Aorta (tissue), 5 donors: ENCODE measurements at regions not wholly inside any gene's neighbourhood (a gene's known extent, or its start where the extent isn't known, plus 50 kb on each side); places are given as distances from the start of the nearest gene placed in this dataset.
A peak's percentile ranks its signal among the peaks of the same experiment; 100 is the strongest.
"Not testable (repeated sequence)": the region's sequence is repeated elsewhere in the genome, so short reads cannot be mapped to it uniquely, and the experiment has no call there.

ENCODE experiments used
- ATAC-seq: fragments of 200-7000 bp; cut with Tn5 transposase; one replicate; pipeline ENCODE4 v1.9.1; 2022; ENCODE audit warnings: moderate library complexity; ENCODE audit not compliant: low FRiP score
- DNase-seq, 2 donors: peaks; one replicate each; pipeline ENCODE4 v3.0.0-alpha.2; 2020
- H3K27ac ChIP-seq, 2 donors: one replicate each; pipeline ENCODE4 v1.5.1; 2013; ENCODE audit warnings: low read length in 2 of 2, mild to moderate bottlenecking in 2 of 2, moderate library complexity in 2 of 2, control low read depth in 1 of 2, inconsistent platforms in 1 of 2, low read depth in 1 of 2
- H3K27me3 ChIP-seq, 2 donors: one replicate each; pipeline ENCODE4 v1.6.1; 2013; ENCODE audit warnings: control low read depth in 1 of 2, low read length in 1 of 2, mild to moderate bottlenecking in 1 of 2, moderate library complexity in 1 of 2; ENCODE audit not compliant: insufficient read depth in 2 of 2, control insufficient read depth in 1 of 2
- H3K36me3 ChIP-seq, 2 donors: one replicate each; pipeline ENCODE4 v1.6.1; 2013; ENCODE audit warnings: control low read depth in 1 of 2, low read length in 1 of 2, mild to moderate bottlenecking in 1 of 2; ENCODE audit not compliant: insufficient read depth in 2 of 2, control insufficient read depth in 1 of 2
- H3K4me1 ChIP-seq, 2 donors: one replicate each; pipeline ENCODE4 v1.6.1; 2013; ENCODE audit warnings: low read length in 2 of 2, control low read depth in 1 of 2, mild to moderate bottlenecking in 1 of 2, moderate library complexity in 1 of 2; ENCODE audit not compliant: insufficient read depth in 2 of 2, control insufficient read depth in 1 of 2
- H3K4me3 ChIP-seq, 2 donors: one replicate each; pipeline ENCODE4 v1.5.1; 2013; ENCODE audit warnings: low read length in 2 of 2, control low read depth in 1 of 2, mild to moderate bottlenecking in 1 of 2
- H3K9me3 ChIP-seq: one replicate; pipeline ENCODE4 v1.6.1; 2013; ENCODE audit warnings: mild to moderate bottlenecking, low read length; ENCODE audit not compliant: control insufficient read depth
- WGBS, 2 donors: extraction: QIAGEN DNeasy Blood & Tissue Kit; methylation state at CpG; one replicate each; pipeline ENCODE4 v1.1.7; 2013; 5-methylcytosine and 5-hydroxymethylcytosine counted together
- intact Hi-C, 2 donors: fragments of 100-400 bp; cut with DNase I; formaldehyde crosslinking; loops; one replicate each; pipeline versions ENCODE4 v1.14.2 to v1.15.0; 2022
- donor health status: healthy with polysubstance abuse.
- donor health status: Bipolar disorder and iron deficiency.
- donor health status: DM: no; HTN: no; CAD: no.
- donor health status: DM: no; HTN: no; CAD: no.
- donor health status: DM: yes; HTN: yes; CAD: no.

- Histone ChIP-seq H3K27me3 (no peaks in the 10 kb centered on the region), H3K36me3 (no peaks in the 10 kb centered on the region), H3K4me3 (no peak overlapping the region), H3K27ac (no peak overlapping the region), H3K9me3 (no peaks in the 10 kb centered on the region), H3K4me1 (no peaks in the 10 kb centered on the region)
- ATAC-seq (no peak), DNase-seq (no peak)
- intact Hi-C loops = loop anchor here (2.0 to 10.0 kb wide), 4 partner anchors 73 to 463 kb away; partner anchors contain the start of gene PAPPA (in 2 of the 2)
- WGBS, 2 donors = 89 to 93% methylated on average over 3 of the region's 3 CpGs
These were observed 461.9 kb upstream of the PAPPA start for GRCh38 chr9:115691693-115692092.

GRCh38 chr9:115692868-115693267 lies 460.7 kb upstream of the PAPPA start:
- 85 to 93% methylated on average over 2 of the region's 2 CpGs for WGBS, 2 donors

GRCh38 chr9:115694014-115694413 lies 459.6 kb upstream of the PAPPA start:
- ATAC-seq = peak; percentile 37
- H3K4me1 ChIP-seq = no peaks in the 10 kb centered on the region
- WGBS, 2 donors = 35 to 36% methylated on average over 2 of the region's 2 CpGs

More at GRCh38 chr9:115692868-115693267, 460.7 kb upstream of the PAPPA start:
- ATAC-seq, H3K4me1 ChIP-seq, DNase-seq, H3K9me3 ChIP-seq, H3K27me3 ChIP-seq, H3K36me3 ChIP-seq, H3K27ac ChIP-seq, H3K4me3 ChIP-seq: not testable (repeated sequence)
- intact Hi-C loops = loop anchor here (2.0 to 10.0 kb wide), 4 partner anchors 72 to 462 kb away; partner anchors contain the start of gene PAPPA (in 2 of the 2)

GRCh38 chr9:115694991-115695390 lies 458.6 kb upstream of the PAPPA start:
- Histone ChIP-seq H3K27ac (no peak overlapping the region), H3K27me3 (no peaks in the 10 kb centered on the region), H3K36me3 (no peaks in the 10 kb centered on the region), H3K9me3 (no peaks in the 10 kb centered on the region), H3K4me1 (no peaks in the 10 kb centered on the region), H3K4me3 (no peak overlapping the region)
- DNase-seq (no peak), ATAC-seq (no peak)
- intact Hi-C loops = loop anchor here (5.0 to 10.0 kb wide), 3 partner anchors 70 to 460 kb away; partner anchors contain the start of gene PAPPA (in 2 of the 2)

More at GRCh38 chr9:115694014-115694413, 459.6 kb upstream of the PAPPA start:
- intact Hi-C loops = loop anchor here (5.0 to 10.0 kb wide), 3 partner anchors 71 to 461 kb away; partner anchors contain the start of gene PAPPA (in 2 of the 2)
- Histone ChIP-seq H3K36me3 (no peaks in the 10 kb centered on the region), H3K4me3 (no peak overlapping the region), H3K27ac (no peak overlapping the region), H3K27me3 (no peaks in the 10 kb centered on the region), H3K9me3 (no peaks in the 10 kb centered on the region)
- no peak for DNase-seq

DNA sequence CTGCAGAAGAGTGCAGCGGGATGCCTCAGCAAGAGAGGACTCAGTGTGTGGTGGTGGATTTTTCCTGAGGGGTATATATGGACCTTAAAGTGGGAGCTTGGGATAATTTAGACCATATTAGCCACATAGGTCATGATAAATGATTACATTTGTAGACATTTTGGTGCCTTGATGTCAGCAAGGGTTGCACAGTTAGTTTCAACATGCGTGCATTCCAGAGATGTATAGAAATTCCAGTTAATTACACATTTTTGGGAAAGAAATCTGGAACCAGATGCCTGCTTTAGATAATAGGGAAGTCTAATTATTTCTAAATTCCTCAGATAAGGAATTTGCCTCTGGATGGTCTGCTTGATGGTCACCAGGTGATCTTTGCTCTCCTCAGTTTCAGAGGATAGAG lies 440.6 kb upstream of the PAPPA start:
- Histone ChIP-seq H3K27ac (no peak overlapping the region), H3K4me1 (no peaks in the 10 kb centered on the region)

DNA sequence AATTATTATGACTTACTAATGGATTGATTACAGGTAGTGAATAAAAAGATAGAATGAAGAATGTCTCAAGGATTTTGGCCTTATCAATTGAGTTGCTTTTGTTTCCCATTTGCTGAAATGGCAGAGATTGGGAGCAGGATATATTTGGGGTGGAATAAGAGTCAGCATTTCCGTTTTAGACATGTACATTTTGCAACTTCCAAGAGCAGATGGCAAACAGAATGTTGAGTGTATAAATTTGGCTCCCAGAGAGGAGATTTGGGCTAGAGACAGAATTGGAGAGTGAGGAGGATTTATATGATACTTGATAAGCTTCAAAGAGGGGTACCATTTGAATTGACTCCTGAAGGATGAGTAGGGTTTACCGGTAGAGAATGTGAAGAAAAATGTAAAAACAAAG lies 437.9 kb upstream of the PAPPA start:
- DNase-seq (no peak), ATAC-seq (no peak)
- no peak overlapping the region for H3K27ac ChIP-seq
- H3K4me3 ChIP-seq = no peak overlapping the region
- H3K36me3 ChIP-seq = no peaks in the 10 kb centered on the region
- no peaks in the 10 kb centered on the region for H3K9me3 ChIP-seq
- H3K27me3 ChIP-seq = no peaks in the 10 kb centered on the region
- intact Hi-C loops = no loop called here
- H3K4me1 ChIP-seq = no peaks in the 10 kb centered on the region
- 84 to 87% methylated on average over 2 of the region's 2 CpGs for WGBS, 2 donors

More for the DNA sequence above, 440.6 kb upstream of the PAPPA start:
- intact Hi-C loops = no loop called here
- Histone ChIP-seq H3K4me3 (no peak overlapping the region), H3K36me3 (no peaks in the 10 kb centered on the region), H3K9me3 (no peaks in the 10 kb centered on the region), H3K27me3 (no peaks in the 10 kb centered on the region)
- DNase-seq (no peak), ATAC-seq (no peak)
- WGBS, 2 donors = 97 to 98% methylated on average over 2 of the region's 2 CpGs

DNA sequence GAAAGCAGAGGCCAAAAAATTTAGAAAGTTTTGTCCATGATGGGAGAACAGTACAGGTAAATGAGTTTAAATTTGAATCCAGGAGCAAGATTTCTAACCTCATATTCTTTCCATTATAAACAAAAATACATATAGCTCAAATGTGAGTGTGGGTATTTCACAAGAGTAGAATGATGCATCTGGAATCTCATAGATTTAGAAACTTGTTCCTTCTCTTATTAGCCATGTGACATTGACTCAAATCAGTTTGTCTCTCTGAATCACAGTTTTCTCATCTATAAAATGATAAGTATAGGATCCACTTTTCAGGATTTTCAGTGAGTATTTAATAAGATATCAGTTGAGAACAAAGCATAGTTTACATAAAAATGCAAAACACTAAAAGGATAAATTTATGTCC lies 436.3 kb upstream of the PAPPA start:
- no peak for ATAC-seq
- H3K9me3 ChIP-seq = no peaks in the 10 kb centered on the region
- H3K27ac ChIP-seq = no peak overlapping the region
- no peaks in the 10 kb centered on the region for H3K36me3 ChIP-seq
- H3K4me3 ChIP-seq = no peak overlapping the region
- DNase-seq = no peak
- intact Hi-C loops = no loop called here
- H3K27me3 ChIP-seq = no peaks in the 10 kb centered on the region
- H3K4me1 ChIP-seq = no peaks in the 10 kb centered on the region

GRCh38 chr9:115717711-115718173 lies 435.8 kb upstream of the PAPPA start:
- WGBS, 2 donors = 74 to 87% methylated on average over 1 of the region's 1 CpG

DNA sequence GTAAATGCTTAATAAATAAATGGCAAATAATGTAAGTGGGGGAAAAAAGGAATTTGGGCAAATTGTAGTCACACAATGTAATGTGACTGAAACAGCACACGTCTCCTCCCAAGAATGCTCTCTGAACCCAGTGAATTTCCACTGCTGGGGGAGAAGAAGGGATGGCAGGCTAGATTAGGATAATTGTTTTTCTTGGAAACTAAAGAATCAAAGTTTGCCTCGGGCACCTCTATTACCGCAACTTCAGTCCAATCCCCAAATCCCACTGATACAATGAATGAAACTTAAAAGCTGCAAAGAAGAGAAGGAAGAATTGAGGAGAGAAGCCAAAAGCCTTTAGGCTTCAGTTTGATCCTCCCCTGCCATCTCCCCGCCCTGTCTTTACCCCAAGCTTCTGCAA lies 423.2 kb upstream of the PAPPA start:
- no peak for ATAC-seq
- 58 to 62% methylated on average over 4 of the region's 4 CpGs for WGBS, 2 donors
- intact Hi-C loops = no loop called here

More at GRCh38 chr9:115717711-115718173, 435.8 kb upstream of the PAPPA start:
- no peaks in the 10 kb centered on the region for H3K36me3 ChIP-seq
- ATAC-seq (no peak), DNase-seq (no peak)
- H3K9me3 ChIP-seq = no peaks in the 10 kb centered on the region
- H3K27ac ChIP-seq = no peak overlapping the region
- intact Hi-C loops = no loop called here
- no peaks in the 10 kb centered on the region for H3K4me1 ChIP-seq
- no peak overlapping the region for H3K4me3 ChIP-seq
- no peaks in the 10 kb centered on the region for H3K27me3 ChIP-seq

More for the DNA sequence above, 423.2 kb upstream of the PAPPA start:
- H3K4me1 ChIP-seq = no peaks in the 10 kb centered on the region
- H3K9me3 ChIP-seq = no peaks in the 10 kb centered on the region
- DNase-seq = no peak
- H3K27me3 ChIP-seq = no peaks in the 10 kb centered on the region
- H3K36me3 ChIP-seq = no peaks in the 10 kb centered on the region
- H3K27ac ChIP-seq = no peak overlapping the region
- H3K4me3 ChIP-seq = no peak overlapping the region
